ENCODE measurements at regions not wholly inside any gene's neighbourhood (a gene's known extent, or its start where the extent isn't known, plus 50 kb on each side); places are given as distances from the start of the nearest gene placed in this dataset.
"Not testable (repeated sequence)": the region's sequence is repeated elsewhere in the genome, so short reads cannot be mapped to it uniquely, and the experiment has no call there.

GRCh38 chr9:138210388-138210986, 332.9 kb downstream of the CACNA1B start:
- not testable (repeated sequence) for H3K9ac ChIP-seq (ENCODE audit: extremely low read depth, insufficient read length, low read length); H3T11ph ChIP-seq (ENCODE audit: low read length); H3K4me3 Mint-ChIP-seq; H3K14ac ChIP-seq (ENCODE audit: insufficient read depth, low read length); H2BK120ac ChIP-seq (ENCODE audit: low read depth, low read length, poor library complexity, severe bottlenecking); H3K27me3 ChIP-seq (ENCODE audit: insufficient read depth, low read length); H3K27me3 Mint-ChIP-seq (ENCODE audit: low read depth); H3K56ac ChIP-seq (ENCODE audit: insufficient read length, low read depth, low read length); H3K27ac Mint-ChIP-seq; H4K91ac ChIP-seq (ENCODE audit: insufficient read length, low read depth, low read length); H3K27ac ChIP-seq (ENCODE audit: insufficient read length, low read depth, low read length); H3K9me3 ChIP-seq (ENCODE audit: control insufficient read depth, low read depth, low read length); H2BK5ac ChIP-seq (ENCODE audit: insufficient read length, low read length); H3K4ac ChIP-seq (ENCODE audit: low read depth, low read length); H4K5ac ChIP-seq (ENCODE audit: insufficient read length, low read depth, low read length); H2AK5ac ChIP-seq (ENCODE audit: insufficient read length, low read length); H4K8ac ChIP-seq (replicated peaks; ENCODE audit: insufficient read length, low read depth, low read length); H2BK15ac ChIP-seq (ENCODE audit: low read depth, low read length); H3K79me1 ChIP-seq (ENCODE audit: insufficient read depth, low read depth, low read length, poor library complexity, severe bottlenecking); H3K4me1 Mint-ChIP-seq; H4K20me1 ChIP-seq (ENCODE audit: control insufficient read depth, insufficient read depth, insufficient read length); H3K4me2 ChIP-seq (ENCODE audit: insufficient read depth, insufficient read length, low read length); H3K4me1 ChIP-seq (ENCODE audit: insufficient read depth, low read length); H3K23me2 ChIP-seq (ENCODE audit: insufficient read length, low read depth, low read length, poor library complexity, severe bottlenecking); H2BK12ac ChIP-seq (ENCODE audit: insufficient read length, low read depth, low read length); H2BK20ac ChIP-seq (ENCODE audit: low read depth, low read length, poor library complexity, severe bottlenecking); H3K23ac ChIP-seq (ENCODE audit: insufficient read length, low read depth, low read length); H3K79me2 ChIP-seq (ENCODE audit: insufficient read depth, low read length); H3K36me3 Mint-ChIP-seq (ENCODE audit: insufficient read depth in 1 of 3, low read depth in 3 of 3); H3K18ac ChIP-seq (ENCODE audit: insufficient read length, low read depth, low read length); H2AFZ ChIP-seq (ENCODE audit: low read length)
- WGBS (ENCODE audit: extremely low coverage, insufficient read length, low lambda C conversion rate) = no CpG with 5 or more reads among the region's 7 CpGs
- peaks cover 6 to 11% of the 10 kb centered on the region in 2 experiments; a peak in 4 of 5 replicates for H3K9me3 Mint-ChIP-seq
- DNase-seq = peak; percentile 16

DNA sequence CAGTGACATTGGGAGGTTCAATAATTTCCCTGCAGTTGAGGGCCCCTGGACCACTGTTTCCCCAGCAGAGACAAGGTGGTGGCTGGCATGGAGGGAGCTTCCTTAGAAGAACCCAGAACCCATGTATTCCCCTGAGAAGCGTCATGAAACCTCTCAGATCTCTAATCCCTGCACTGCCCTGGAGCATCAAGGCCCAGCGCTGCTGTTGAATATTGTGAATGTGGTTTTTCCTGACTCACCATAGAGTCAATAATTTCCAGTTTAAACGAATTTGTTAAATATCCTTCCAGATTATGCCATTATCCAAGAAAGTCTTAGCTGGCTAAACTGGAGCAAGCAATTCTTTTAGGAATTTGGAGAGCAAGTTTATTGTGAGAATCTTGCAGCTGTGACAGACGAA, 333.5 kb downstream of the CACNA1B start:
- H2BK12ac ChIP-seq (ENCODE audit: insufficient read length, low read depth, low read length); H3K9me3 ChIP-seq (ENCODE audit: control insufficient read depth, low read depth, low read length); H3K18ac ChIP-seq (ENCODE audit: insufficient read length, low read depth, low read length); H3K27ac Mint-ChIP-seq; H3K4me3 Mint-ChIP-seq; H3K36me3 Mint-ChIP-seq (ENCODE audit: insufficient read depth in 1 of 3, low read depth in 3 of 3); H4K5ac ChIP-seq (ENCODE audit: insufficient read length, low read depth, low read length); H2BK5ac ChIP-seq (ENCODE audit: insufficient read length, low read length); H3K4me1 Mint-ChIP-seq; H3T11ph ChIP-seq (ENCODE audit: low read length); H3K56ac ChIP-seq (ENCODE audit: insufficient read length, low read depth, low read length); H3K79me2 ChIP-seq (ENCODE audit: insufficient read depth, low read length); H2BK120ac ChIP-seq (ENCODE audit: low read depth, low read length, poor library complexity, severe bottlenecking); H2BK15ac ChIP-seq (ENCODE audit: low read depth, low read length); H4K91ac ChIP-seq (ENCODE audit: insufficient read length, low read depth, low read length); H3K27ac ChIP-seq (ENCODE audit: insufficient read length, low read depth, low read length); H3K4me1 ChIP-seq (ENCODE audit: insufficient read depth, low read length); DNase-seq; H3K23me2 ChIP-seq (ENCODE audit: insufficient read length, low read depth, low read length, poor library complexity, severe bottlenecking); H3K4ac ChIP-seq (ENCODE audit: low read depth, low read length); H3K23ac ChIP-seq (ENCODE audit: insufficient read length, low read depth, low read length); H2AFZ ChIP-seq (ENCODE audit: low read length); H3K9ac ChIP-seq (ENCODE audit: extremely low read depth, insufficient read length, low read length); H2AK5ac ChIP-seq (ENCODE audit: insufficient read length, low read length); H3K79me1 ChIP-seq (ENCODE audit: insufficient read depth, low read depth, low read length, poor library complexity, severe bottlenecking); H3K14ac ChIP-seq (ENCODE audit: insufficient read depth, low read length); H4K8ac ChIP-seq (replicated peaks; ENCODE audit: insufficient read length, low read depth, low read length); H3K4me2 ChIP-seq (ENCODE audit: insufficient read depth, insufficient read length, low read length); H2BK20ac ChIP-seq (ENCODE audit: low read depth, low read length, poor library complexity, severe bottlenecking); H3K27me3 Mint-ChIP-seq (ENCODE audit: low read depth); H3K27me3 ChIP-seq (ENCODE audit: insufficient read depth, low read length); H4K20me1 ChIP-seq (ENCODE audit: control insufficient read depth, insufficient read depth, insufficient read length): not testable (repeated sequence)
- WGBS (ENCODE audit: extremely low coverage, insufficient read length, low lambda C conversion rate) = no CpG with 5 or more reads among the region's 4 CpGs
- H3K9me3 Mint-ChIP-seq = peaks cover 6 to 11% of the 10 kb centered on the region in 2 experiments; a peak in 4 of 5 replicates

Data from H9 (cell line).